HepG2 (cell line): ENCODE measurements at regions not wholly inside any gene's neighbourhood (a gene's known extent, or its start where the extent isn't known, plus 50 kb on each side); places are given as distances from the start of the nearest gene placed in this dataset.

ENCODE experiments used
- ATAC-seq: fragments of 200-7000 bp; cut with Tn5 transposase; 3 replicates; pipeline ENCODE4 v1.9.1; 2020; ENCODE audit warnings: mild to moderate bottlenecking, moderate library complexity
- BruUV-seq: library from RNA; stranded (reverse); fragments of 400-500 nt; replicated peaks from 2 replicates; lab custom pipeline; 2021; lab: Mats Ljungman, UMichigan
- CTCF ChIA-PET: fragments of 300-600 bp; formaldehyde crosslinking; extraction: SDS; loops from one replicate; lab custom pipeline; 2021; ENCODE audit warnings: low total read pairs, inconsistent platforms, low intra/inter-chr PET ratio; lab: Yijun Ruan, JAX
- POLR2A ChIA-PET: fragments of 350-600 bp; sonication (Branson Sonifier 250); formaldehyde crosslinking; loops from one replicate; lab custom pipeline; 2020; ENCODE audit warnings: antibody characterized with exemption, inconsistent platforms; lab: Yijun Ruan, JAX
- DNase-seq: peaks from one replicate; pipeline ENCODE4 v3.0.0-alpha.2; 2015; ENCODE audit warnings: low spot score
- FAIRE-seq: peaks from 3 replicates; lab custom pipeline; 2011; peaks lifted over from hg19 to GRCh38; lab: Jason Lieb, UNC
- H2AFZ ChIP-seq: one replicate; pipeline ENCODE4 v1.6.1; 2011; ENCODE audit warnings: low read length, inconsistent platforms
- H3K27ac ChIP-seq: fragments of 300-600 bp; 3 replicates; pipeline ENCODE4 v1.8.0; 2011; ENCODE audit warnings: mixed run types, mild to moderate bottlenecking, mixed read lengths, low read length, inconsistent platforms; ENCODE audit not compliant: insufficient read depth; ENCODE audit errors: extremely low read length
- H3K27me3 ChIP-seq, 2 experiments: fragments of 200-600 bp in 1 of 2; 2 replicates in 1 of 2; 3 replicates in 1 of 2; pipeline versions ENCODE4 v1.6.0 to v1.8.0; 2011; ENCODE audit warnings: low read length in 2 of 2, mild to moderate bottlenecking in 2 of 2, moderate library complexity in 2 of 2, inconsistent platforms in 1 of 2; ENCODE audit not compliant: insufficient read depth in 2 of 2, control insufficient read depth in 1 of 2
- H3K36me3 ChIP-seq, 2 experiments: fragments of 200-600 bp in 1 of 2; replicated peaks in 1 of 2; 2 replicates in 1 of 2; 3 replicates in 1 of 2; pipeline versions ENCODE4 v1.5.1 to v1.8.0; 2011; ENCODE audit warnings: low read length in 2 of 2, inconsistent platforms in 1 of 2; ENCODE audit not compliant: insufficient read depth in 2 of 2, control insufficient read depth in 1 of 2
- H3K4me1 ChIP-seq: 2 replicates; pipeline ENCODE4 v1.5.1; 2012; ENCODE audit warnings: low read length, inconsistent platforms; ENCODE audit not compliant: insufficient read depth
- H3K4me2 ChIP-seq: 2 replicates; pipeline ENCODE4 v1.6.0; 2011; ENCODE audit warnings: low read depth, low read length, inconsistent platforms
- H3K4me3 ChIP-seq, 3 experiments: fragments of 200-600 bp in 1 of 3; sonication (generic), shearing (Covaris generic) in 1 of 3; replicated peaks in 1 of 3; 2 replicates each; pipeline ENCODE4 v1.5.1; 2011 to 2016; ENCODE audit warnings: low read length in 3 of 3, inconsistent platforms in 2 of 3, low read depth in 2 of 3, mild to moderate bottlenecking in 2 of 3, control low read depth in 1 of 3, mixed read lengths in 1 of 3; ENCODE audit not compliant: insufficient read depth in 1 of 3
- H3K79me2 ChIP-seq: one replicate; pipeline ENCODE4 v1.6.1; 2011; ENCODE audit warnings: low read length, inconsistent platforms; ENCODE audit not compliant: insufficient read depth
- H3K9ac ChIP-seq: 2 replicates; pipeline ENCODE4 v1.6.0; 2011; ENCODE audit warnings: mild to moderate bottlenecking, low read depth, low read length, inconsistent platforms; ENCODE audit not compliant: insufficient read depth
- H3K9me3 ChIP-seq: 2 replicates; pipeline ENCODE4 v1.5.1; 2012; ENCODE audit warnings: mild to moderate bottlenecking, low read length
- H4K20me1 ChIP-seq: 2 replicates; pipeline ENCODE4 v1.6.0; 2011; ENCODE audit warnings: inconsistent platforms, mild to moderate bottlenecking, low read length, moderate library complexity; ENCODE audit not compliant: insufficient read depth
- CREM ChIP-seq, 2 experiments: sonication (generic) in 1 of 2; formaldehyde crosslinking in 1 of 2; IDR thresholded peaks; 2 replicates each; pipeline versions ENCODE4 v1.4.0 to v1.6.1; 2016 to 2020; ENCODE audit warnings: antibody characterized with exemption in 1 of 2, mild to moderate bottlenecking in 1 of 2, missing genetic modification reagents in 1 of 2
- ETV5 ChIP-seq: IDR thresholded peaks from 2 replicates; pipeline ENCODE4 v1.6.1; 2018; ENCODE audit warnings: missing biosample characterization, missing genetic modification reagents, inconsistent platforms, borderline replicate concordance
- HOXA3 ChIP-seq: sonication (generic); formaldehyde crosslinking; IDR thresholded peaks from 2 replicates; pipeline ENCODE4 v1.5.0; 2020; ENCODE audit warnings: missing genetic modification reagents
- KDM1A ChIP-seq: IDR thresholded peaks from 2 replicates; pipeline ENCODE4 v1.6.1; 2016; ENCODE audit warnings: missing compliant biosample characterization
- NFATC3 ChIP-seq: sonication (generic); formaldehyde crosslinking; IDR thresholded peaks from 2 replicates; pipeline ENCODE4 v1.5.1; 2020; ENCODE audit warnings: mild to moderate bottlenecking, missing genetic modification reagents
- NFE2L1 ChIP-seq: sonication (generic); formaldehyde crosslinking; IDR thresholded peaks from 2 replicates; pipeline ENCODE4 v1.4.0; 2020; ENCODE audit warnings: missing genetic modification reagents, mild to moderate bottlenecking, borderline replicate concordance
- SIX1 ChIP-seq: sonication (generic); formaldehyde crosslinking; IDR thresholded peaks from 2 replicates; pipeline ENCODE4 v1.4.0; 2020; ENCODE audit warnings: missing genetic modification reagents, borderline replicate concordance
- SMAD1 ChIP-seq: sonication (generic); formaldehyde crosslinking; IDR thresholded peaks from 2 replicates; pipeline ENCODE4 v1.4.0; 2020; ENCODE audit warnings: missing genetic modification reagents, low read depth, mild to moderate bottlenecking, borderline replicate concordance
- SUZ12 ChIP-seq: fragments of 150-350 bp; IDR thresholded peaks from 2 replicates; pipeline ENCODE4 v1.6.1; 2014; ENCODE audit warnings: low read depth, low read length
- ZHX2 ChIP-seq, 2 experiments: sonication (generic) in 1 of 2; formaldehyde crosslinking in 1 of 2; IDR thresholded peaks; 2 replicates each; pipeline versions ENCODE4 v1.6.1 to v1.9.0; 2014 to 2022; ENCODE audit warnings: antibody characterized with exemption in 1 of 2, borderline replicate concordance in 1 of 2, inconsistent platforms in 1 of 2, low read depth in 1 of 2, missing genetic modification reagents in 1 of 2
- ZNF143 ChIP-seq: sonication (generic); formaldehyde crosslinking; IDR thresholded peaks from 2 replicates; pipeline ENCODE4 v1.4.0; 2020; ENCODE audit warnings: missing genetic modification reagents
- ZNF274 ChIP-seq: sonication (generic); formaldehyde crosslinking; IDR thresholded peaks from 2 replicates; pipeline ENCODE4 v1.5.1; 2020; ENCODE audit warnings: mild to moderate bottlenecking, missing genetic modification reagents
- ZNF292 ChIP-seq: sonication (generic); formaldehyde crosslinking; IDR thresholded peaks from 2 replicates; pipeline ENCODE4 v1.8.1; 2022; ENCODE audit warnings: mild to moderate bottlenecking, low read depth, missing genetic modification reagents, borderline replicate concordance
- ZNF589 ChIP-seq: sonication (generic); formaldehyde crosslinking; conservative IDR thresholded peaks from 2 replicates; pipeline ENCODE4 v1.8.0; 2022; ENCODE audit warnings: mild to moderate bottlenecking, moderate library complexity, missing genetic modification reagents
- ZNF629 ChIP-seq: sonication (generic); formaldehyde crosslinking; conservative IDR thresholded peaks from 2 replicates; pipeline ENCODE4 v1.5.0; 2020; ENCODE audit warnings: missing genetic modification reagents
- WGBS: methylation state at CpG from one replicate; pipeline ENCODE4 v1.1.6; 2017; ENCODE audit warnings: low lambda C conversion rate; 5-methylcytosine and 5-hydroxymethylcytosine counted together
- in situ Hi-C: cut with HindIII; loops from 2 replicates; pipeline ENCODE4 v1.10.0; 2017; ENCODE audit warnings: low pct_unique_long_range_greater_than_20kb; ENCODE audit not compliant: extremely low pct_ligation_motif_present
- intact Hi-C: fragments of 100-400 bp; cut with micrococcal nuclease; formaldehyde crosslinking; loops from one replicate; pipeline ENCODE4 v1.10.0; 2022; ENCODE audit not compliant: unreplicated experiment

- ChIA-PET CTCF (no interaction called here), POLR2A (no interaction called here)
- WGBS = 43% methylated on average over 2 of the region's 2 CpGs
- no peak for TF ChIP-seq HOXA3 (CRISPR knock-in tag)
- TF ChIP-seq CREM (IDR thresholded peaks at IDR 0.05) = no peak
- TF ChIP-seq CREM (CRISPR knock-in tag; IDR thresholded peaks at IDR 0.05) = no peak
- TF ChIP-seq SIX1 (CRISPR knock-in tag) = no peak
- no peak for TF ChIP-seq KDM1A (CRISPR knock-in tag)
- TF ChIP-seq ZNF274 (CRISPR knock-in tag) = no peak
- no peak for TF ChIP-seq NFE2L1 (CRISPR knock-in tag)
- no peak for TF ChIP-seq ZNF629 (CRISPR knock-in tag)
- TF ChIP-seq ZNF143 (CRISPR knock-in tag) = no peak
- Histone ChIP-seq H3K4me2 (no peak overlapping the region), H2AFZ (no peak overlapping the region), H4K20me1 (no peaks in the 10 kb centered on the region), H3K79me2 (no peaks in the 10 kb centered on the region), H3K27ac (no peak overlapping the region), H3K9me3 (peaks cover 46% of the 10 kb centered on the region), H3K9ac (no peak overlapping the region), H3K27me3 (no peaks in the 10 kb centered on the region), H3K4me3 (no peak overlapping the region), H3K4me1 (no peaks in the 10 kb centered on the region), H3K36me3 (no peaks in the 10 kb centered on the region)
- intact Hi-C loops = no loop called here
- in situ Hi-C loops = no loop called here
- FAIRE-seq = no peak
- ATAC-seq = no peak
- BruUV-seq = no TSS peak
- DNase-seq = no peak
Observed at GRCh38 chr2:82913566-82913965, 1545.5 kb downstream of the SUCLG1 start.

GRCh38 chr2:82896117-82896516, 1563.0 kb downstream of the SUCLG1 start:
- Histone ChIP-seq H3K9me3 (peaks cover 12% of the 10 kb centered on the region; the same call in 1 of the 2 replicates), H2AFZ (no peak overlapping the region), H3K4me2 (no peak overlapping the region), H4K20me1 (no peaks in the 10 kb centered on the region), H3K79me2 (no peaks in the 10 kb centered on the region), H3K27ac (no peak overlapping the region), H3K4me3 (no peak overlapping the region), H3K27me3 (no peaks in the 10 kb centered on the region), H3K9ac (no peak overlapping the region), H3K4me1 (no peaks in the 10 kb centered on the region), H3K36me3 (no peaks in the 10 kb centered on the region)
- ATAC-seq = peak; percentile 36; the same call in 1 of the 3 replicates
- in situ Hi-C loops = no loop called here
- no peak for DNase-seq
- CTCF ChIA-PET = no interaction called here
- BruUV-seq = no TSS peak
- intact Hi-C loops = no loop called here
- 13% methylated on average over 3 of the region's 6 CpGs for WGBS
- POLR2A ChIA-PET = no interaction called here
- FAIRE-seq = no peak
- no peak for TF ChIP-seq ETV5 (CRISPR knock-in tag)
- TF ChIP-seq ZNF292 (CRISPR knock-in tag) = no peak
- no peak for TF ChIP-seq ZHX2 (IDR thresholded peaks at IDR 0.05; ENCODE audit: low read depth)
- no peak for TF ChIP-seq ZHX2 (CRISPR knock-in tag; IDR thresholded peaks at IDR 0.05; ENCODE audit: borderline replicate concordance)
- no peak for TF ChIP-seq SUZ12
- no peak for TF ChIP-seq SMAD1 (CRISPR knock-in tag)
- no peak for TF ChIP-seq ZNF589 (CRISPR knock-in tag)
- no peak for TF ChIP-seq NFATC3 (CRISPR knock-in tag)
